ENCODE measurements at regions not wholly inside any gene's neighbourhood (a gene's known extent, or its start where the extent isn't known, plus 50 kb on each side); places are given as distances from the start of the nearest gene placed in this dataset.
"Not testable (repeated sequence)": the region's sequence is repeated elsewhere in the genome, so short reads cannot be mapped to it uniquely, and the experiment has no call there.

GRCh38 chr6:27163834-27164233 lies 83.7 kb upstream of the PRSS16 start:
- no peak for DNase-seq

DNA sequence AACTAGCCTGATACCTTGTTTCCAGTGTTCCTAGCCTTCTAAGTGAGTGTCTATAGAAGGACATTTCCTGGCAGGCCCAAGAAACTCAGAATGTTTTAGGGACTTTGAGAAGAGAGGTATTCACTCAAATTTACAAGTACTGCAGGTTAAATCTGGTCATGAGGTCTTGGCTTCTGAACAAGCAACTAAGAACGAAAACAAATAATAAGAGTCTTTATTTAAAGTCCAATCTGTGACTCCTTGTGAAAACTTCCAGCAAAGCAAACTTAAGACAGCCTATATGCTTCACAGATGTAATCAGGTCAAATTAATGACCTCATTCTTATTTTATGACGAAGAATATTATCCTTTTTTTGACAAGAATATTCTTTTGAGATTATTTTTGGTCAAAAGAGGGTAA lies 79.4 kb upstream of the PRSS16 start:
- no peak for DNase-seq

- DNase-seq: no peak
Observed at GRCh38 chr6:27168586-27169443, 78.7 kb upstream of the PRSS16 start.

DNA sequence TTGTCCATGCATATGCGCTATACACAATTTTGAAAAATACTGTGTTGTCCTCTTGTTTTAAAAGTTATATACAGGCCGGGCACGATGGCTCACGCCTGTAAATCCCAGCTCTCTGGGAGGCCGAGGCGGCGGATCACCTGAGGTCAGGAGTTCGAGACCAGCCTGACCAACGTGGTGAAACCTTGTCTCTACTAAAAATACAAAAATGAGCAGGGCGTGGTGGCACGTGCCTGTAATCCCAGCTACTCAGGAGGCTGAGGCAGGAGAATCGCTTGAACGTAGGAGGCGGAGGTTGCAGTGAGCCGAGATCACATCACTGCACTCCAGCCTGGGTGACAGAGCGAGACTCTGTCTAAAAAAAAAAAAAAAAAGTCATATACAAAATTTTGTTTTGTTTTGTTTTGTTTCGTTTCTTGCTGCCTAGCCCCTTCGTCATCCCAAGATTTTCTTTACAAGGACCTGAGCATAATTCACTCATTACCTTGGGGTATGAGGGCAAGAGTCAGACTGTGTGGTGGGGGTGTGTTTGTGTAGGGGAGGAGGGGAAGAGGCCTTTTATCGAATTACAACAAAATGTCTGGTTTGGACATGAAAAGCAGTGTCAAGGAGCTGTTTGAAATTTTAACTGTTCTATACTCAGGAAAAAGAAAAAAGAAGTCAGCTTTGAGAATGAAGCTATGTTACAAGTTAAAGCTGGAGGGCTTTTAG lies 74.8 kb upstream of the PRSS16 start:
- DNase-seq: not testable (repeated sequence)

- not testable (repeated sequence) for DNase-seq
Observed at GRCh38 chr6:27173232-27173601, 74.3 kb upstream of the PRSS16 start.

- DNase-seq: no peak
Observed at GRCh38 chr6:27174958-27175357, 72.5 kb upstream of the PRSS16 start.

DNA sequence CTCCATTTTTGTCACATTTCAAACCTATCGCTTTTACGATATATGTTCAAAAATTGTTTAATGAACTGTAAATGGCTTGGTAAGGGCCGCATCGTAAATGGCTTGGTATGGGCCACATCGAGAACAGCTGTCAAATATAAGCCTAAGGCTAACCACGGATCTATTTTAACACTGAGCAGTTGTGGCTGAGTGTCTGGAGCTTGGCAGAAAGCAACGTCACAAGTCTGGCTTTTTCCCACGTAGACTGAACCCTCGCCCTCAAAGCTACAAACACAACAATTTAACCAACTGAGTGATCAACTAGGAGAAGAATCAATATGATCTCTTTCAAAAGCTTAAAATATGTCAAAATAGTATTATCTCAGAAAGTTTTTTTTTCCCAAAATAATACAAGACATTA lies 71.4 kb upstream of the PRSS16 start:
- no peak for DNase-seq

DNA sequence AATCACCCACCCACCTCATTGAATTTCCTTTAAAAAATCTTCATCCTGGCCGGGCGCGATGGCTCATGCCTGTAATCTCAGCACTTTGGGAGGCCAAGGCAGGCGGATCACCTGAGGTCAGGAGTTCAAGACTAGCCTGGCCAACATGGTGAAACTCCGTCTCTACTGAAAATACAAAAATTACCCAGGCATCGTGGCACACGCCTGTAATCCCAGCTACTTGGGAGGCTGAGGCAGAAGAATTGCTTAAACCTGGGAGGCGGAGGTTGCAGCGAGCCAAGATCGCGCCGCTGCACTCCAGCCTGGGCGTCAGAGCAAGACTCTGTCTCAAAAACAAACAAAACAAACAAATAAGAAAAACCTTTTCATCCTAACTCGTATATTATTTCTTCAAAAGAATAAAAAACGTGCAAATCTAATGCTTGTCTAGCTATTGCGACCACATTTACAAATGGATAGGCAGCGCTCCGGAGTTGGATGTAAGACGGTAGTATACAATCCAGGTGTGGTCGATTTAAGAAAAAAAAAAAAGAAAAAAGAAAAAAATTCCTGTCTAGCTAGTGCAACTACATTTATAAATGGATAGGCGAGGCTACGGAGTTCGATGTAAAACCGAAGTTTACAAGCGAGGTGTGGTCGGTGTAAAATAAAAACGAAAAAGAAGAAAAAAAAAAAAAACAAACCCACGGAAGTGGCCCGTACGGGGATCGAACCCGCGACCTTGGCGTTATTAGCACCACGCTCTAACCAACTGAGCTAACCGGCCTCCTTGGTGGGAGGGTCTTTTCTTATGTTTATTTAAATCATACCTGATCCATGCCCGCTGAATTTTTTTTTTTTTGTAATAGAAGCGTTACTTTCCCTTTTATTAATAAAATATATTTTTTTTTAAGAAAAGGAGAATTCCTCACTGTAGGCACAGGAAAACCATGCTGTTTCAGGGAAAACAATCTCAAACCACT lies 70.7 kb upstream of the PRSS16 start:
- DNase-seq: peak; percentile 43

- DNase-seq: peak; percentile 31
Observed at GRCh38 chr6:27177485-27178406, 69.8 kb upstream of the PRSS16 start.

- no peak for DNase-seq
Observed at GRCh38 chr6:27178407-27178730, 69.1 kb upstream of the PRSS16 start.

DNA sequence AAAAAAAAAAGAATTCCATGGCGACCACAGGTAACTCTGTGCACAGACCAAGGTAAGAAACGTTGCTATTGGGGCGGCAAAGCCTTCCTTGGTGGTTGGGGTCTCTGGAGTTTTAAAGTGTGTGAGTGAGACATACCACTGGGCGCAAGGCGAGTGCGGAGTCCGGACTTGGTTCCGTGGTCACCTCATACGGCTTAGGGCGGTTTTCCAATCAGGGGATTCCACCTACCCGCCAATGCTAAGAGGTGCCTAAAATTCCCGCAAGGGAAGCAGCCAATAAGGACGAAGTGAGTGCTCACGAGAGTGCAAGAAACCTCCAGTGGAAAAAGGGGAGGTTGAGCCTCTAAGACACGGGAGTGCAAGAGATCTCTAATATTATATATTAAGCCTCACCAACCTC lies 68.6 kb upstream of the PRSS16 start:
- no peak for DNase-seq

- DNase-seq: no peak
Observed at GRCh38 chr6:27183060-27183832, 64.3 kb upstream of the PRSS16 start.

- no peak for DNase-seq
Observed at GRCh38 chr6:27187231-27188060, 60.1 kb upstream of the PRSS16 start.

- DNase-seq: no peak
Observed at GRCh38 chr6:27188061-27188884, 59.2 kb upstream of the PRSS16 start.

GRCh38 chr6:27188885-27189418 lies 58.5 kb upstream of the PRSS16 start:
- peak; percentile 54 for DNase-seq

GRCh38 chr6:27190126-27190525 lies 57.4 kb upstream of the PRSS16 start:
- DNase-seq: no peak

GRCh38 chr6:27194453-27194852 lies 53.0 kb upstream of the PRSS16 start:
- not testable (repeated sequence) for DNase-seq

DNA sequence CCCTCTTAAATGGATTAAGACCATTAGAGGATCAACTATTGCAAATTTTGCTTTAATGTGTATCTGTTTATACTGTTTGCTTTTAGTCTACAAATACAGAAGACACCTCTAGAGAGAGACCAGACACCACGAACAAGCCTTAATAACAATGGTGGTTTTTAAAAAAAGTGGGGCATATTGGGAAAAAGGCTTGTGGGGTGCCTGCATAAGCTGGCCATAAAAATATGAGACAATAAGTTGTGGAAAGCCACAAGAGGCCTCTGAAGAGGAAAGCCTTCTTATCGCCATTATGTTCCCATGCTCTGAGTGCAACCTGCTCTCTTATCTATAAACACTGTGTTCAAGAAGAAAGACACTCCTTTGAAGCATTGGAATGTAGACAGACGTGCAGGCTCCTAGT lies 52.0 kb upstream of the PRSS16 start:
- not testable (repeated sequence) for DNase-seq

All from NCI-H526 treated with DMSO at 0.1 percent for 48 hours (cell line).